Endothelial cell of umbilical vein (primary cell): ENCODE measurements at regions not wholly inside any gene's neighbourhood (a gene's known extent, or its start where the extent isn't known, plus 50 kb on each side); places are given as distances from the start of the nearest gene placed in this dataset.

Experiments
- BruUV-seq: library from RNA; stranded (reverse); fragments of 400-500 nt; replicated peaks from 2 replicates; lab custom pipeline; 2021; lab: Mats Ljungman, UMichigan
- CTCF ChIA-PET: fragments of 300-600, 350-600 bp; sonication (Branson Sonifier 250); formaldehyde crosslinking; loops from one replicate; lab custom pipeline; 2021; ENCODE audit warnings: antibody characterized with exemption, inconsistent platforms; lab: Charles Lee
- POLR2A ChIA-PET: fragments of 300-600, 350-600 bp; sonication (Branson Sonifier 250); formaldehyde crosslinking; loops from one replicate; lab custom pipeline; 2021; ENCODE audit warnings: antibody characterized with exemption, inconsistent platforms; lab: Charles Lee
- DNase-seq: peaks from one replicate; pipeline ENCODE4 v3.0.0-alpha.2; 2011; ENCODE audit warnings: low read depth, low spot score
- FAIRE-seq: peaks from 2 replicates; lab custom pipeline; 2011; peaks lifted over from hg19 to GRCh38; lab: Jason Lieb, UNC
- H2AFZ ChIP-seq: 2 replicates; pipeline ENCODE4 v1.6.0; 2012; ENCODE audit warnings: low read depth, low read length, control low read depth, inconsistent platforms
- H3K27ac ChIP-seq: 2 replicates; pipeline ENCODE4 v1.5.1; 2011; ENCODE audit warnings: low read depth, mild to moderate bottlenecking, control low read depth, low read length, moderate library complexity; ENCODE audit not compliant: insufficient read depth
- H3K27me3 ChIP-seq, 2 experiments: 2 replicates each; pipeline versions ENCODE4 v1.6.0 to v1.6.1; 2011; ENCODE audit warnings: low read length in 2 of 2, mixed read lengths in 1 of 2; ENCODE audit not compliant: control insufficient read depth in 2 of 2, insufficient read depth in 2 of 2
- H3K36me3 ChIP-seq, 2 experiments: 2 replicates in 1 of 2; 3 replicates in 1 of 2; pipeline ENCODE4 v1.5.1; 2011; ENCODE audit warnings: low read length in 2 of 2, mild to moderate bottlenecking in 1 of 2, moderate library complexity in 1 of 2; ENCODE audit not compliant: control insufficient read depth in 2 of 2, insufficient read depth in 2 of 2; ENCODE audit errors: extremely low read depth in 1 of 2
- H3K4me1 ChIP-seq: 3 replicates; pipeline ENCODE4 v1.5.1; 2011; ENCODE audit warnings: mild to moderate bottlenecking, low read length; ENCODE audit not compliant: control insufficient read depth, insufficient read depth; ENCODE audit errors: extremely low read depth
- H3K4me2 ChIP-seq: 2 replicates; pipeline ENCODE4 v1.6.1; 2011; ENCODE audit warnings: low read length, control low read depth, mixed read lengths; ENCODE audit not compliant: insufficient read depth
- H3K4me3 ChIP-seq, 3 experiments: fragments of 200-600 bp in 1 of 3; sonication (generic), shearing (Covaris generic) in 1 of 3; replicated peaks in 1 of 3; 2 replicates each; pipeline ENCODE4 v1.5.1; 2011 to 2016; ENCODE audit warnings: control low read depth in 3 of 3, low read length in 3 of 3, mild to moderate bottlenecking in 2 of 3, inconsistent platforms in 1 of 3, low read depth in 1 of 3, moderate library complexity in 1 of 3; ENCODE audit not compliant: insufficient read depth in 1 of 3
- H3K79me2 ChIP-seq: 2 replicates; pipeline ENCODE4 v1.6.0; 2012; ENCODE audit warnings: low read length, inconsistent platforms; ENCODE audit not compliant: control insufficient read depth, insufficient read depth
- H3K9ac ChIP-seq: replicated peaks from 2 replicates; pipeline ENCODE3; 2011; ENCODE audit warnings: low read length, control low read depth; ENCODE audit not compliant: insufficient read depth; ENCODE audit errors: extremely low read depth
- H3K9me1 ChIP-seq: replicated peaks from 3 replicates; pipeline ENCODE4 v1.6.0; 2011; ENCODE audit warnings: mild to moderate bottlenecking, low read length; ENCODE audit not compliant: control insufficient read depth, insufficient read depth; ENCODE audit errors: extremely low read depth
- H3K9me3 ChIP-seq: replicated peaks from 2 replicates; pipeline ENCODE4 v1.5.1; 2012; ENCODE audit warnings: low read length, inconsistent platforms; ENCODE audit not compliant: control insufficient read depth, insufficient read depth
- H4K20me1 ChIP-seq: replicated peaks from 2 replicates; pipeline ENCODE3; 2011; ENCODE audit warnings: mild to moderate bottlenecking, low read length; ENCODE audit not compliant: control insufficient read depth, insufficient read depth; ENCODE audit errors: extremely low read depth
- CTCF ChIP-seq, 2 donors: IDR thresholded peaks; 1 replicate in 1 of 2; 2 replicates in 1 of 2; pipeline ENCODE4 v1.5.1; 2011; ENCODE audit warnings: low read length in 2 of 2, mild to moderate bottlenecking in 2 of 2, moderate library complexity in 2 of 2, control low read depth in 1 of 2, inconsistent platforms in 1 of 2, low read depth in 1 of 2; ENCODE audit not compliant: insufficient read depth in 1 of 2; ENCODE audit errors: extremely low read depth in 1 of 2
- EZH2 ChIP-seq: IDR thresholded peaks from 2 replicates; pipeline ENCODE4 v1.6.1; 2012; ENCODE audit warnings: borderline replicate concordance, low read depth, mild to moderate bottlenecking, moderate library complexity, low read length, inconsistent platforms; ENCODE audit not compliant: severe bottlenecking
- FOS ChIP-seq: IDR thresholded peaks from 2 replicates; pipeline ENCODE4 v1.6.1; 2011; ENCODE audit warnings: mild to moderate bottlenecking, low read length, moderate library complexity, borderline replicate concordance; ENCODE audit not compliant: insufficient read depth
- GATA2 ChIP-seq: IDR thresholded peaks from 2 replicates; pipeline ENCODE4 v1.7.0; 2011; ENCODE audit warnings: low read depth, mild to moderate bottlenecking, moderate library complexity, mixed read lengths, low read length; ENCODE audit not compliant: insufficient read length, insufficient read depth
- JUN ChIP-seq: IDR thresholded peaks from 2 replicates; pipeline ENCODE4 v1.6.1; 2011; ENCODE audit warnings: borderline replicate concordance, low read depth; ENCODE audit not compliant: insufficient read length, insufficient read depth
- MYC ChIP-seq: IDR thresholded peaks from one replicate; pipeline ENCODE4 v1.6.1; 2011; ENCODE audit warnings: mild to moderate bottlenecking, low read depth, low read length
- POLR2A ChIP-seq: IDR thresholded peaks from 2 replicates; pipeline ENCODE4 v1.6.1; 2012; ENCODE audit warnings: low read depth, mild to moderate bottlenecking, control low read depth, low read length
- POLR2AphosphoS5 ChIP-seq: IDR thresholded peaks from 2 replicates; pipeline ENCODE4 v1.6.1; 2012; ENCODE audit warnings: low read depth, mild to moderate bottlenecking, control low read depth, low read length, moderate library complexity; ENCODE audit not compliant: insufficient read depth
- dilution Hi-C: fragments of 300-500 bp; cut with MboI; formaldehyde crosslinking; loops from one replicate; pipeline ENCODE4 v1.15.0; 2019; ENCODE audit warnings: low sequenced_read_pairs; ENCODE audit not compliant: extremely low pct_ligation_motif_present
- intact Hi-C: fragments of 100-400 bp; cut with micrococcal nuclease; formaldehyde crosslinking; loops from one replicate; pipeline ENCODE4 v1.10.0; 2022
- TF ChIP-seq, protein P1 (sequence below): IDR thresholded peaks from 2 replicates; pipeline ENCODE4 v1.6.1; 2011; ENCODE audit not compliant: insufficient read depth, insufficient read length

DNA sequence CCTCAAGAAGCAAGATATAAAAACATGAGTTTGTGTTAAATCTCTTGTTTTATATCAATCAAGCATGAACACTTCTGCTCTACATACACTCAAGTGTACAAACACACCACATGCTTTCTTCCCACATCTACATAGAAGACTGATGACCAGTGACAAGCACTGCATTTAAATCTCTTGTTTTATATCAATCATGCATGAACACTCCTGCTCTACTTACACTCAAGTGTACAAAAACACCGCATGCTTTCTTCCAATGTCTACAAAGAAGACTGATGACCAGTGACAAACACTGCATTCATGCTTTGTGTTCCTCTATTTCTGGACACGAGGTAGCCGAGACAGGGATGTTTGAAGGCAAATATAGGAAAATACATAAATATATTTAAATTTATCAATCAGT lies 642.0 kb upstream of the PFKP start:
- Histone ChIP-seq H4K20me1 (no peaks in the 10 kb centered on the region), H3K9ac (no peak overlapping the region), H3K79me2 (no peaks in the 10 kb centered on the region), H3K4me2 (no peak overlapping the region), H3K9me1 (no peaks in the 10 kb centered on the region), H3K27me3 (no peaks in the 10 kb centered on the region), H3K27ac (no peak overlapping the region), H3K4me3 (no peak overlapping the region), H3K36me3 (no peaks in the 10 kb centered on the region), H3K4me1 (no peaks in the 10 kb centered on the region), H2AFZ (no peak overlapping the region), H3K9me3 (peaks cover 4% of the 10 kb centered on the region)
- CTCF ChIA-PET = no interaction called here
- BruUV-seq = no TSS peak
- intact Hi-C loops = no loop called here
- DNase-seq (no peak), FAIRE-seq (no peak)
- dilution Hi-C loops = no loop called here
- TF ChIP-seq JUN (no peak), POLR2A (no peak), POLR2AphosphoS5 (no peak), CTCF (IDR thresholded peaks at IDR 0.05; ENCODE audit: extremely low read depth in 1 of 2, insufficient read depth in 1 of 2, low read depth in 1 of 2, low read length in 2 of 2) (no peak), EZH2 (no peak), FOS (no peak), MYC (no peak), GATA2 (no peak)
- TF ChIP-seq, protein P1, sequence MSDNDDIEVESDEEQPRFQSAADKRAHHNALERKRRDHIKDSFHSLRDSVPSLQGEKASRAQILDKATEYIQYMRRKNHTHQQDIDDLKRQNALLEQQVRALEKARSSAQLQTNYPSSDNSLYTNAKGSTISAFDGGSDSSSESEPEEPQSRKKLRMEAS = no peak
- POLR2A ChIA-PET = no interaction called here
